Testis (tissue), 2 donors: ENCODE measurements at regions not wholly inside any gene's neighbourhood (a gene's known extent, or its start where the extent isn't known, plus 50 kb on each side); places are given as distances from the start of the nearest gene placed in this dataset.

ENCODE experiments used
- DNase-seq: peaks from one replicate; pipeline ENCODE4 v3.0.0-alpha.2; 2019
- H3K27ac ChIP-seq, 2 donors: fragments of 200-600 bp; sonication (generic); one replicate each; pipeline ENCODE4 v1.5.1; 2019
- H3K27me3 ChIP-seq: fragments of 200-600 bp; sonication (generic); one replicate; pipeline ENCODE4 v1.5.1; 2019
- H3K36me3 ChIP-seq: fragments of 200-600 bp; sonication (generic); one replicate; pipeline ENCODE4 v1.5.1; 2017; ENCODE audit warnings: low read depth; ENCODE audit errors: missing control alignments
- H3K4me1 ChIP-seq: fragments of 200-600 bp; sonication (generic); one replicate; pipeline ENCODE4 v1.5.1; 2019
- H3K4me3 ChIP-seq, 2 donors: fragments of 200-600 bp; sonication (generic); one replicate each; pipeline ENCODE4 v1.5.1; 2017 to 2019
- H3K9me3 ChIP-seq: fragments of 200-600 bp; sonication (generic); one replicate; pipeline ENCODE4 v1.5.1; 2017
- CTCF ChIP-seq, 3 experiments: fragments of 450-650 bp in 2 of 3; fragments of 200-600 bp in 1 of 3; sonication (generic) in 1 of 3; IDR thresholded peaks; one replicate each; pipeline ENCODE4 v1.5.1; 2016 to 2019; ENCODE audit warnings: antibody characterized with exemption in 3 of 3, mild to moderate bottlenecking in 2 of 3, moderate library complexity in 1 of 3
- POLR2A ChIP-seq: fragments of 450-650 bp; IDR thresholded peaks from one replicate; pipeline ENCODE4 v1.6.1; 2017; ENCODE audit warnings: antibody characterized with exemption, mild to moderate bottlenecking, moderate library complexity
- WGBS, 2 donors: methylation state at CpG; one replicate each; pipeline ENCODE4 v1.1.5; 2018; 5-methylcytosine and 5-hydroxymethylcytosine counted together
- intact Hi-C: fragments of 100-400 bp; cut with DNase I; formaldehyde crosslinking; loops from one replicate; pipeline ENCODE4 v1.15.1; 2023; ENCODE audit warnings: low total_unique reads

GRCh38 chr7:12947465-12947864 lies 260.0 kb downstream of the ARL4A start:
- 88 to 92% methylated on average over 5 of the region's 5 CpGs for WGBS, 2 donors
- H3K4me1 ChIP-seq: no peaks in the 10 kb centered on the region
- no peaks in the 10 kb centered on the region for H3K9me3 ChIP-seq
- H3K36me3 ChIP-seq: no peaks in the 10 kb centered on the region
- no peak overlapping the region for H3K27ac ChIP-seq
- intact Hi-C loops: no loop called here
- H3K4me3 ChIP-seq: no peak overlapping the region
- DNase-seq: no peak
- TF ChIP-seq POLR2A: no peak
- no peak for TF ChIP-seq CTCF (IDR thresholded peaks at IDR 0.05)
- H3K27me3 ChIP-seq: no peaks in the 10 kb centered on the region

GRCh38 chr7:12949060-12949931 lies 261.9 kb downstream of the ARL4A start:
- H3K4me1 ChIP-seq: no peaks in the 10 kb centered on the region
- H3K4me3 ChIP-seq: no peak overlapping the region
- DNase-seq: no peak
- no peaks in the 10 kb centered on the region for H3K27me3 ChIP-seq
- TF ChIP-seq POLR2A (no peak), CTCF (IDR thresholded peaks at IDR 0.05) (no peak)
- intact Hi-C loops: no loop called here
- 67 to 76% methylated on average over 4 of the region's 4 CpGs for WGBS, 2 donors
- H3K36me3 ChIP-seq: no peaks in the 10 kb centered on the region
- no peak overlapping the region for H3K27ac ChIP-seq
- H3K9me3 ChIP-seq: no peaks in the 10 kb centered on the region

GRCh38 chr7:12951397-12951801 lies 264.0 kb downstream of the ARL4A start:
- no peak for TF ChIP-seq CTCF (IDR thresholded peaks at IDR 0.05)
- TF ChIP-seq POLR2A: no peak
- DNase-seq: no peak
- Histone ChIP-seq H3K9me3 (no peaks in the 10 kb centered on the region), H3K27me3 (no peaks in the 10 kb centered on the region), H3K4me3 (no peak overlapping the region), H3K4me1 (no peaks in the 10 kb centered on the region), H3K27ac (no peak overlapping the region), H3K36me3 (no peaks in the 10 kb centered on the region)
- WGBS, 2 donors: 90 to 91% methylated on average over 6 of the region's 6 CpGs
- intact Hi-C loops: no loop called here

GRCh38 chr7:12954380-12955033 lies 267.1 kb downstream of the ARL4A start:
- Histone ChIP-seq H3K27me3 (no peaks in the 10 kb centered on the region), H3K9me3 (no peaks in the 10 kb centered on the region), H3K4me3 (no peak overlapping the region), H3K4me1 (no peaks in the 10 kb centered on the region), H3K36me3 (no peaks in the 10 kb centered on the region), H3K27ac (no peak overlapping the region)
- intact Hi-C loops: no loop called here
- DNase-seq: no peak
- TF ChIP-seq CTCF (IDR thresholded peaks at IDR 0.05) (no peak), POLR2A (no peak)
